ENCODE measurements at regions not wholly inside any gene's neighbourhood (a gene's known extent, or its start where the extent isn't known, plus 50 kb on each side); places are given as distances from the start of the nearest gene placed in this dataset.

GRCh38 chr9:20009606-20010005 is 220.8 kb upstream of the SLC24A2 start:
- no peak for TF ChIP-seq CTCF (conservative IDR thresholded peaks at IDR 0.05)
- no peak for TF ChIP-seq ZFX (IDR thresholded peaks at IDR 0.05)

Data from C4-2B (cell line).